HTR-8/SVneo (cell line): ENCODE measurements at regions not wholly inside any gene's neighbourhood (a gene's known extent, or its start where the extent isn't known, plus 50 kb on each side); places are given as distances from the start of the nearest gene placed in this dataset.

Experiments
- DNase-seq: peaks from one replicate; pipeline ENCODE4 v3.0.0; 2011; ENCODE audit warnings: low spot score, mixed read lengths; ENCODE audit not compliant: insufficient read length
- FAIRE-seq: peaks from 2 replicates; lab custom pipeline; 2011; peaks lifted over from hg19 to GRCh38; lab: Jason Lieb, UNC

DNA sequence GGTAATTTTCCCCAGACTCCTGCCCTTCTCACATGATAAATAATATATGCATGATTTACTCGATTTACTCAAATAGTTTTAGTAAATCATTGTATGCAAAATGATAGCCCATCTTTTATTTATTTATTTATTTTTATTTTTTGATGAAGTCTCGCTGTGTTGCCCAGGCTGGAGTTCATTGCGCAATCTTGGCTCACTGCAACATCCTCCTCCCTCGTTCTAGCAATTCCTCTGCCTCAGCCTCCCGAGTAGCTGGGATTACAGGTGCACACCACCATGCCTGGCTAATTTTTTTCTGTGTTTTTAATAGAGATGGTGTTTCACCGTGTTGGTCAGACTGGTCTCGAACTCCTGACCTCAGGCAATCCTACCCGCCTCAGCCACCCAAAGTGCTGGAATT lies 343.8 kb upstream of the PLSCR5 start:
- DNase-seq (no peak), FAIRE-seq (no peak)

DNA sequence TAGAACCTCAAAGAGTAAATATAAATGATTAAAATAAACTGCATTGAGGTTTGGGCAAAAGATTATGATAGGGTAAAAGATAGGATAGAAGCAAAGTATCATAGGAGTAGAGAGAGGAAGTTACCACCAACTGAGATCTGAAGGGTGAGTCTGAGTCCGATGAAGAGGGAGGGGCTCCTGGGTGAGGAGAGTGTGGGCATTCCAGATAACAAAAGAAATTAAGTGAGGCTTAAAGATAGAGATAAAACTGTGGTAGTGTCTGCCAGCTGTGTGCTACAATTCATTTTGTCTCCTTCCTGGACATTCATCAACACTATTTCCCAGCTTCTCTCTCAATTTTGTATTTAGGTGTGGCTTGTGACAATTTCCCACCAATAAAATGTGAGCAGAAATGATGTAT lies 343.0 kb upstream of the PLSCR5 start:
- no peak for FAIRE-seq
- no peak for DNase-seq

DNA sequence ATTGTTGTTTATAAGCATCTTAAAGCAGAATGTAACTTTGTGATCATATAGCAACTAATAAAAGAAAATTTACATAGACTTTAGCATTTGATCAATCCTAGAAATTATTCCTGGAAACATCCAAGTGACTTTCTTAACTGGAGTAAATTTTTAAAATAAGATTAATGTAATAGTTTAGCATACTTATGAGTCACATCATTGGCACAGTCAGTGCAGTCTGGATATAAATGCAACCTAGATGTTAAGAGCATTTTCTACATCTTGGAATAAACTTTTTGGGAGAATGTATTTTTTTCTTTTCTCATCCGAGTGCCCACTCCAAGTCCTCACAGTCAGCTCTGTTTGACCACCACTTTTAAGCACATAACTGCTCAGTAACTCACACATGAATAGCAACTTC lies 324.6 kb upstream of the PLSCR5 start:
- DNase-seq (no peak), FAIRE-seq (no peak)

DNA sequence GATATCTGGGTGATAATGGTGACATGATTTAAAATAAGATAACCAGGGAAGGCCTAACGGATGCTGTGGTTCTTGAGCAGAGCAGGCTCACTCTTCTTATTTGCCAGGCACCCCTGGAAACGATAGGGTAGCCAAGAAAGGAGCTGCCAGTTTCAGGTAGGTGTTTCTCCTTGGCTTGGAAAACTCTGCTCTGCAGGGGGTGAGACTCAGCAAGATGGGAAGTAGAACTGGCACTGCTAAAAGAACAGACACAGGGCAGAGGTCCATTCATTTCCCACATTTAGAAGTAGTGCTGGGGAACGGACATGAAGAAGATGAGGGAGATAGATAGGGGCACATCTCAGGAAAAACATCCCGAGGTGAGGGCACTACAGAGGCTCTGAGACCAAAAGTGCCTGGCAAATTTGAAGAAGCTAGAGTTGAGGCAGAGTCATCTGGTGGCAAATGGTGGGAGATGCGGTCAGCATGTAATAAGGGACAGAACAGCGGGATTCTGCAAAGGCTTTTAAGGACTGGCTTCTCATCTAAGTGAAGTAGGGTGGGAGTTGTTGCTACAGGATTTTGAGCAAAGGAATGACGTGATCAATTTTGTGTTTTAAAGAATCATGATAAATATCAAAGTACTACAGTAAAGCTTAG lies 323.4 kb upstream of the PLSCR5 start:
- FAIRE-seq (no peak), DNase-seq (no peak)

DNA sequence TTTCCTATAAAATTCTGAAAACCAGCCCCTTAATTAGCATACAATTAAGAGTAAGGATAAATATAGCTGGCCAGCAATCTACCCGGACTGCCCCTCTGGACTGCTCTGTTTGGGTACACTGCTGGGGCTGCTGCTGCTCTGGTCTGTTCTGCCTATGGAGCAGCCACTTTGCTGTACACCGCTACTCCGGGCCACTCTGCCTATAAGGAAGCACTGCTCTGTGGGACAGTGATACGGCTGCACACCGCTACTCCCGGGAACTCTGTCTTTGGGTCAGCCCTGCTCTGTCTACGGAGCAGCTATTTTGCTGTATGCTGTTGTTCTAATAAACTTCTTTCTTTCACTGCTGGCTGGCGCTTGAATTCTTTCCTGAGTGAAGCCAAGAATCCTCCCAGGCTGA lies 316.5 kb upstream of the PLSCR5 start:
- no peak for DNase-seq

DNA sequence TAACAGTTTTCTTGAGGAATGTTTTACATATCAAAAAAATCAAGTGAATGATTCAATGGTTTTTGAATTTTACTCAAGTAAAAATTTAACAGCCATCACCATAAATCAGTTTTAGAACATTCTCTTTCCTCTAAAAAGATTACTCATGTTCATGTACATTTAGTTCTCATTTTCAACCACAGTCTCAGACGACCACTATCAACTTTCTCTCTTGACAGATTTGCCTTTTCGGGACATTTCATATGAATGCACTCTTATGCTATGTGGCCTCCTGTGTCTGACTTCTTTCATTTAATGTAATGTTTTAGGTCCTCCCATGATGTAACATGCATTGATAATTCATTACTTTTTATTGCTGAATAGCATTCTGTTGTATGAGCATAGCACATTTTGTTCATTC lies 309.3 kb upstream of the PLSCR5 start:
- DNase-seq, result no peak
- FAIRE-seq, result no peak

More for the DNA sequence above, 316.5 kb upstream of the PLSCR5 start:
- FAIRE-seq, result no peak

DNA sequence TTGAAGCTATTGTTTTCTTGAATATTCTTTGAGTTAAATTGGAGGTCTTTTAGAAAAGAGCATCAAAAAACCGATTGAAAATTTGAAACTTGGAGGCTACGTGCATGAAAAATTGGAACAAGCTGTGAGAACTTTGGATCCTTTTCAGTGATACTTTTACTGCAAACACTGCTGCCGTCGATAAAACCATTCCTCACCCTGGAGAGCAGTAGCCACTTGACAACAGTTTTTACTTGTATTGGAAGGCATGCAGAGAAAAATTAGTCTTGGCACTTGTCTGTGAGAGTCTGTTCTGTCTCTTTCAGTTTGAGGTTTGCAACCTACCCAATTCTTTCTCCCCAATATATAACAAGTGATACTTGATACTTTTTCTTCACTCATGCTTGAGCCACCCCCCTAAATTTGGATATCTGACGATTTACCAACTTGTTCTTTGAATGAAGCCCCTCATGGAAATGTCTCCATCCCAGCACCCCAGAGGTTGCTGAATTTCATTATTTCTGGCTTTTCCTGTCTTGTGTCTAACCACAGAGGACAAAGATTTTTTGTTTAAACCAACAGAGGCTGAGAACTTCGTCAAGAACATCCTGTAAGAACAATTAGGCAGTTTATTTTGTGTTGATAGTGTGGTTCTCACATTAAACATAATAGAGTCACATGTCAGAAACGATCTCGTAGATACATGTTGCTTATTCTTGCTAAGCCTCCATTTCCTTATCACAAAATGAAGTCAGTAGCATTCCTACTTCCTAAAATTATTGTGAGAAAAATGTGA lies 307.3 kb upstream of the PLSCR5 start:
- no peak for DNase-seq
- FAIRE-seq, result no peak

DNA sequence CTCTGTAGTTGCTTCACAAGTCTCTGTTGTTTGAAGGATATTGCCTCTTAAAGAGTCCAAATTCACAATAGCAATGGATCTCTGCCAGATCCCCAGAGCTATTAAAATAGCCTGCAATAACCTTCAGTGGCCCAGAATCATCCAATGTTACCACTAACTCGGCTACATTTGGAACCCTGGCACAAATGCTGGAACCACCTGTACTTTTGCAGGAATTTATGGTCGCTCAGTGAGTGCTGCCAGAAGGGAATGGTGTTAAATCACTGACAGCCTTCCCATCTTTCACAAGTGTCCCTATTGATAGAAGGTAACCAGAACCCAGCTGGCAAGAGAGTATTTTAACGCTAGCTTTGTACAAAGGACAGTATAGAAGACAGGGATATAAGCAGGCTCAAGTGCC lies 298.8 kb upstream of the PLSCR5 start:
- DNase-seq, result no peak
- FAIRE-seq, result no peak

DNA sequence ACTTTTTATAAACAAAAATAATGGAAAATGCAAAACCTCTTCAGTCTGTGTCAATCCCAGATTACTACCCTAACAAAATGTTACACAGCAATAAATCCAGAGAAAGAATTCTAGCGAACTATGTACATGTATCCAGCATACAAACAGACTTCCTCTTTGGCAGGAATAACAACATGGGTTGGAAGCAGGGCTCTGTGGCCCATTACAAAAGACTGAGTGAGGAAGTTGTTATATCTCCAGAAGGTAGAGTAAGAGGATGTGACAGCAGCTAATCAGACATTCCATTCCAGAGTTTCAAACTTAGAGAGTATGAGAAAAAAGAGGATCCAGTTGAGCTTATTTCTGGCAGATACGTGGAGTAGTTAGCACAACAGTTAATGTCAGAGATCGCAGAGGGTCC lies 294.0 kb upstream of the PLSCR5 start:
- no peak for DNase-seq
- no peak for FAIRE-seq

DNA sequence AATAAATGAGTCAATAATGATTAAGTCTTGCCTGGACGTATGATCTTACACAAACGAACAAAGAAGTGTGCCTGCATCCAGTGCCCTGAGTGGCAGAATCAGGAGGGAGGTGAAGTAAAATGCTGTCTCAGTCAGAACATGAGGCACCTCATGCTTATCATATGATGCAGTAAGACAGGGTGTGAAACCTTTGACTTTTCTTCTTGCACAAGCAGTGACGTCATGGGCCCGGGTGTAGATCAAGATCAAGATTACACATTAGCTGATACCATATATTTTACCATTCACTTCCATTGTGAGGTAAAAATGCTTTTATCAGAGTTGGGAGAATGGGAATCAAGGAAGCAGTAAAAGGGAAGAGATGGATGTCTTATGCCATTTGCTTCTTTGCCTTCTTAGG lies 291.6 kb upstream of the PLSCR5 start:
- DNase-seq, result no peak
- no peak for FAIRE-seq

DNA sequence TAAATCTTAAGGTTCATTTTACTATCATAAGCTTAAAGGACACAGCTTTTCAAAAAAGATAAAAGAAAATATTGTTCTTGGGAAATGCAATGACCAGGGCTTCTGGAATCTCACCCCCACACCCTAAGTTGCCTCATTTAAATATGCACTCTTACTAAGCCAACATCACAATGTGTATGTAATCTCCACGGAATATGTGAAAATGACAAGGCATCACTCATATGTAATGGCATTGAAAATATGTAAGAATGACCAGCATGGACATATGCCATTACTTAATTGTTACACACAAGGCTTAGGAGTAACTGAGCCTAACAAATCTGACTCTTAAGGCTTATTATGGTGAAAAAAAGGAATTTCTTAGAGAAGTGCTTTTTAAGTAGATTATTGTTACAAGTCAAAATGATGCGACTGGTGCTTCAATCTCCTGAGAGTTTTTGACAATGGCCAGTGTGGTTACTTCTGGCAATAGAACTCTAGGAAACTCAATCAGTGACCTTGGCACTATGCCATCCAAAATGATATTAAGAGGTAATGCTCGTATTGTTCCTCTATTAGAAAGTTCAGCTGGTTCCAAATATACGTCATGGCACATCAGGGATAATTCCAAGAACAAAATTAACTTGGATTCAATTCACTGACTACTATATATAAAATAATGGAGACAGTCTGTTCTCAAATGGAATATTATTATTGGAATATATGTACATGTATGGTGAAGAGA lies 290.0 kb upstream of the PLSCR5 start:
- DNase-seq (no peak), FAIRE-seq (no peak)

DNA sequence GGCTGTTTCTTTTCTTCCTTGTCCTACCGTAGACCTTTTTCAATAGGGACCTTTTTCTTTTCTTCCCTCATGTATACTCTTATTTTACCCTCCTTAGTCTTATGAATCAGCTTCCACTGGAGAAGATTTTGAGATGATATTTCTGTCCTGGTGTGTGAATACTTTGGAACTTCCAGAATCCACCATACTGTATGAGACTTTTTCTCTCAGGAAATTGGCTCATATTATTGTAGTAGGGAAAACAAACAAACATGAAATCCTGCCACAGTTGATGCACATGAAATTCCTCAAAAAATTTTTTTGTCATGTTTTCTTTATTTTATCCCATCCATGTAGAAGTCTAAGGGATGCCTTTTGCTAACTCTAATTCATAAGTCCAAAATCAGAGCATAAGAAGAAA lies 289.3 kb upstream of the PLSCR5 start:
- no peak for DNase-seq
- FAIRE-seq, result no peak

DNA sequence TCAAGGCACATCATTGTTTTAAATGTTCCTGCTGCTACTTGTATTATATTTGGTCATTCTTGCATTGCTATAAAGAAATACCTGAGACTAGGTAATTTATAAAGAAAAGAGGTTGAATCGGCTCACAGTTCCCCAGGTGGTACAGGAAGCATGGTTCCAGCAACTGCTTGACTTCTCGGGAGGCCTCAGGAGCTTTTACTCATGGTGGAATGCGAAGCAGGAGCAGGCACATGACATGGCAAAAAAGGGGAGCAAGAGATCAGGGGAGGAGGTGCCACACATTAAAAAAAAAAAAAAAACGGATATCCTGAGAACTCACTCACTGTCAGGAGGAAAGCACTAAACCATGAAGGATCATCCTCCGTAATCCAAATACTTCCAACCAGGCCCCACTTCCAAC lies 286.9 kb upstream of the PLSCR5 start:
- DNase-seq, result no peak
- FAIRE-seq, result no peak

DNA sequence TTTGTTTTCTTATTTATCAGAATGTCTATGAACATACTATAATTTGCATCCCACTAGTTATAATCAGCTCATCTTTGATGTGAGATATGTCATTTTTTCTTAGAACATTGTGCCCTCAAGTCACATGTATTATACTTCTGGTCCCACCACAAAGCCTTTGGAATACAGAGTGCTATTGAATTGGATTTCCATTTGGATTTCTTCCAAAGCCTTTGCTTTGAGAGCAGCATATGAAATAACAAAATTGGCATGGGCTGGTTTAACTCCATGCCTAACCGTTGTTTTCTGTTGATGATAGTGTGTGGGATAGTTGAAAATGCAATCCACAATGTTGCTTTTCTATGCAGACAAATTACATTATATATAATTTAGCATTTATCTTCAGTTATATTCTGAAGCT lies 284.5 kb upstream of the PLSCR5 start:
- no peak for DNase-seq

DNA sequence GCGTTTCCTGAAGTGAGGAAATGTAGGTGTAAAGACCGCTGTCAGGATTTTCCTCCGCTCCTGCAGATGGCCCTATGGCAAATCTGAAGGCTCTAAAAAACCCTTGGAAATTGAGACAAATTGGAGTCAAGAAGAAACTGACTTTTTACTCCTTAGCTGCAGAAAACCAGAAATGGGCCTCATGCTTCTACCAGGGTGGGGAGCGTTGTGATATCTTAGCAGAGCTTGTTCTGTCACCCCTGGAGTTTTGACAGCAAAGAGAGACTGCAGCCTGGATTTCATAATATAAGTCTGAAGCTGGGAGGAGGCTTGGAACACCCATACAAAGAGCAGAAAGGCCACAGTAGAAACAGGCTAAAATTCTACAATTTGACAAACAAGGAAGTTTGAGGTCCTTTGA lies 283.0 kb upstream of the PLSCR5 start:
- FAIRE-seq (no peak), DNase-seq (no peak)

More for the DNA sequence above, 284.5 kb upstream of the PLSCR5 start:
- no peak for FAIRE-seq

DNA sequence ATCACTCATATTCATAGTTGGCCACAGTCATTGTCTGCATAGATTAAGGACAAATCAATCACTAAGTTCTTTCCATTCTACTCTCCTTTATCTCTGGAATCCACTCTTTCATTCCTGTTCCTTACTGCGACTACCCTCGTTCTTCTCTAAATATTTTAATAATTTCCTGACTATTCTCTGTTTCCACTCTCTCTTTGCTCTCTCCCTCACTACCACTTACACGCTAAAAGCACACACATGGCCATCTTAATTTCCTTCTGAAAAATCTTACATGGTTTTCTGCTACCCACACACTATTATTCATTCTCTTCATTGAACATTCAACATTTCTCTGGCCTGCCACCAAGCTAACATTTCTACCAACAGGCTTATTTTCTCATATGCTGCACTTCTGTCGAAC lies 279.6 kb upstream of the PLSCR5 start:
- DNase-seq (no peak), FAIRE-seq (no peak)

DNA sequence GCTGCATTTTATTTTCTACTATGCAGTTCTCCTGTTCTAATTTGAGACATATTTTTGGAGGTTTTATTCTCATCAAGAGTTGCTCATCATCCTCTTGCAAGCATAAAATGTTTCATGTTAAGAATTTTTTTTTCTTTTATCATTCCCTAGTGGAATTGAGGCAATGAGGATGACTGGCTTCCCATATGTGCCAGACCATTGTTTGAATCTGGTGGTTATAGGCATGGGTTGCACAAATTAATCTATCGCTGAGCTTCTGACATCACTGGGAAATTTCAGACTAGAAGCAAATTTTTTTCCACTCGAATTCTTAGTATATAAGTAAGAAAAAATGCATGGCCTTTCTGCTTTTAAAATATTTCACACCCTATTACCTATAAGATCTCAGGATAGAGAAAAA lies 279.1 kb upstream of the PLSCR5 start:
- DNase-seq (no peak), FAIRE-seq (no peak)

DNA sequence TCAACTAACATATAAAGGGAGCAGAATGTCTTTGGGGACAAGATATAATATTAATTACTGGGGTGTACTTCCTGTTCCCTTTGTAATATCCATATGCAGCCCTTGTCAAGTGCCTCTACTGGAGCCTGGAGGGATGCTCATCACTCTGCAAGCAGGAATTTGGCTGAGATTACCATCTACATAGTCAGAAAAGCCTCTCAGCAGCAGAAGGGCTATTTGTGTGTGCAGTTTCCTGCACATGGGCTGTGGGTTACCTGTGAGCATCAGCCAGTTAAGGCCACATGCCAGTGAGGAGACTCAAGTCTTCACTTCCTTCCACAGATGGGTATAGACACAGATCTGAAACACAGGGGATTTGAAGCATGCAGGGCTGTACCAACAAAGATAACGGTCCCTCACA lies 278.1 kb upstream of the PLSCR5 start:
- no peak for FAIRE-seq

DNA sequence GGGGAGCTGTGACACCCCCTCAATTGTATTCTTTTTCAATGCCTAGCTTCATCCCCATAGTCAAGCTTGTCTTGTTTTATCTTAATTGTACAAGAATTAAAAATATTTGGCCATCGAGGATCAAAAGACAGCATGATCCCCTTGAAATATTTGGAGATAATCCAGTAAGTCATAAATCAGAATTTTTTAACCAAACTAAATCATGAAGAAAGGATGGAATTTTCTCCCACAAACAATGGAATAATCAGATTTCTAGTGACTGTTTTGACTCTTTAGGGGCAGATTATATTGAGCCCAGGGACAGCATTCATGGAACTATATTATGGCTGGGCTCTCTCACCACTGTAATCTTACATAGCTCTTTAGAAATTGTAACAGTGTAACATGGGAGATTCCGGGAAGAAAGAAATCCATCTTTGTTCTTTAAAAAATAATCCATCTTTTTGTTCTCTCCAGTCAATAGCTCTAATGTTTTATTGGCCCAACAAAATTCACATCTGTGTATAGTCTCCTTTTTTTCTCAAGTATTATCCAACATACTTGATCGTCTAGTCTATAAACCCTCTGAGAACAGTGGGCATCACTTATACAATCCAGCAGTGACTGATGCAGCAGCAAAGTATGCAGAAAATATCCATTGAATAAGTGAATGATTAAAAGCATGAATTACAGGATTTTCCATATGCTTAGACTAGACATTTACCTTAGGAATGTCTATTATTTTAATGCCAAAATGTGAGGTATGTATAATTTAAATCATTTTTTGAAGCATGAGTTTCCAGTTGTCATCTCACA lies 277.0 kb upstream of the PLSCR5 start:
- FAIRE-seq (no peak), DNase-seq (no peak)

More for the DNA sequence above, 278.1 kb upstream of the PLSCR5 start:
- no peak for DNase-seq

DNA sequence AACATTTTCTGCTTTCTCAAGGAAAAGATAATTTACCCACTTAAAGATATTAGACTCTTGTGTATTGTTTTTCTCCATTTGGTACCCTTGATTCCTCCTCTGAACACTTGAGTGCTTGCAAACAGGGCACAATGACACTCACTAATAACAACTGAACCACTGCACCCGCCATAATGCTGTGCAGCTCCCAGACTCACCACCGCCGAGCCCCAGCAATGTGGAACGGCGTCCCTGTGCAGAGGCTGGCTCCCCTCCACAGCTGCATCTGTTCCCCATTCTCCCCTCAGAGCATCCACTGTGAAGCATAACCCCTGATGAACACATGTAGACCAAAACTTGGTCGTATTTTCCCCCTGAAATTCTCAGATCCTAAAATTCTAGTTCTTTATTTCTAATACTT lies 276.2 kb upstream of the PLSCR5 start:
- no peak for FAIRE-seq
- no peak for DNase-seq

DNA sequence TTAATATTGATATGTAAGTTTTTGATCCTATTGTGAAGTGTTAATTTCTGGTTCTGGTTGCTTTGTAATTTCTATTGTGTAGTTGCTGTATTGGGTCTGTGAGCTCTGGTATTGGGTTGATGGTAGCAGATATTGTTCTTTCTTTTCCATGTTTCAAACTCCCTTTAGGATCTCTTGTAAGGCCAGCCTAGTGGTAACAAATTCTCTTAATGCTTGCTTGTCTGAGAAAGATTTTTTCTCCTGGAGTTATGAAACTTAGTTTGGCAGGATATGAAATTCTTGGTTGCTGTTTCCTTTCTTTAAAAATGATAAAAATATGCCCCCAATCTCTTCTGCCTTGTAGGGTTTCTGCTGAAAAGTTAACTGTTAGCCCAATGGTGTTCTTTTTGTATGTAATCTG lies 268.6 kb upstream of the PLSCR5 start:
- FAIRE-seq (no peak), DNase-seq (no peak)
